A673 (cell line): ENCODE measurements at regions not wholly inside any gene's neighbourhood (a gene's known extent, or its start where the extent isn't known, plus 50 kb on each side); places are given as distances from the start of the nearest gene placed in this dataset.

Experiments
- BruUV-seq: library from RNA; stranded (reverse); fragments of 400-500 nt; replicated peaks from 2 replicates; lab custom pipeline; 2021; lab: Mats Ljungman, UMichigan
- CTCF ChIA-PET: fragments of 300-600 bp; sonication (Branson Sonifier 250); formaldehyde crosslinking; loops from one replicate; lab custom pipeline; 2022; ENCODE audit warnings: antibody characterized with exemption; lab: Charles Lee
- POLR2A ChIA-PET: fragments of 300-600 bp; sonication (Branson Sonifier 250); formaldehyde crosslinking; loops from one replicate; lab custom pipeline; 2022; ENCODE audit warnings: antibody characterized with exemption; ENCODE audit not compliant: low non-redundant PET; lab: Charles Lee
- DNase-seq: peaks from one replicate; pipeline ENCODE4 v3.0.0-alpha.2; 2015; ENCODE audit warnings: low spot score
- H3K27ac ChIP-seq: fragments of 200-600 bp; sonication (generic); 2 replicates; pipeline ENCODE4 v1.5.1; 2016; ENCODE audit warnings: mixed run types, low read depth, mild to moderate bottlenecking, mixed read lengths, antibody characterized with exemption, low read length; ENCODE audit not compliant: poor library complexity, severe bottlenecking
- H3K27me3 ChIP-seq: fragments of 200-600 bp; sonication (generic); replicated peaks from 2 replicates; pipeline ENCODE4 v1.6.1; 2017; ENCODE audit warnings: mixed run types, low read depth, mild to moderate bottlenecking, mixed read lengths, antibody characterized with exemption, low read length; ENCODE audit not compliant: insufficient read depth, poor library complexity
- H3K36me3 ChIP-seq: fragments of 200-600 bp; sonication (generic); 2 replicates; pipeline ENCODE4 v1.6.1; 2016; ENCODE audit warnings: mixed run types, mild to moderate bottlenecking, mixed read lengths, antibody characterized with exemption, low read length; ENCODE audit not compliant: insufficient read depth, poor library complexity, severe bottlenecking
- H3K4me1 ChIP-seq: fragments of 200-600 bp; sonication (generic); 2 replicates; pipeline ENCODE4 v1.6.1; 2017; ENCODE audit warnings: mixed run types, mild to moderate bottlenecking, mixed read lengths, antibody characterized with exemption, low read length; ENCODE audit not compliant: insufficient read depth, poor library complexity, severe bottlenecking
- H3K4me3 ChIP-seq: fragments of 200-600 bp; sonication (generic); 2 replicates; pipeline ENCODE4 v1.5.1; 2016; ENCODE audit warnings: low read depth, mixed run types, mild to moderate bottlenecking, mixed read lengths, low read length; ENCODE audit not compliant: poor library complexity, severe bottlenecking
- H3K9me3 ChIP-seq: fragments of 200-600 bp; sonication (generic); 2 replicates; pipeline ENCODE4 v1.6.1; 2016; ENCODE audit warnings: mixed run types, low read depth, mild to moderate bottlenecking, mixed read lengths, antibody characterized with exemption, low read length; ENCODE audit not compliant: poor library complexity, severe bottlenecking
- EZH2 ChIP-seq: fragments of 200-600 bp; sonication (generic); IDR thresholded peaks from 2 replicates; pipeline ENCODE4 v1.6.1; 2017; ENCODE audit warnings: borderline replicate concordance, low read depth, mild to moderate bottlenecking, mixed read lengths, antibody characterized with exemption, low read length; ENCODE audit not compliant: poor library complexity, severe bottlenecking
- intact Hi-C: fragments of 100-400 bp; cut with micrococcal nuclease; formaldehyde crosslinking; loops from one replicate; pipeline ENCODE4 v1.10.0; 2022; ENCODE audit not compliant: unreplicated experiment
- TF ChIP-seq, protein P1 (sequence below): fragments of 300-800, 200-600 bp; sonication (generic); conservative IDR thresholded peaks from 2 replicates; pipeline ENCODE4 v1.5.1; 2017; ENCODE audit warnings: low read depth, mild to moderate bottlenecking, antibody characterized with exemption, low read length, moderate library complexity, mixed read lengths

DNA sequence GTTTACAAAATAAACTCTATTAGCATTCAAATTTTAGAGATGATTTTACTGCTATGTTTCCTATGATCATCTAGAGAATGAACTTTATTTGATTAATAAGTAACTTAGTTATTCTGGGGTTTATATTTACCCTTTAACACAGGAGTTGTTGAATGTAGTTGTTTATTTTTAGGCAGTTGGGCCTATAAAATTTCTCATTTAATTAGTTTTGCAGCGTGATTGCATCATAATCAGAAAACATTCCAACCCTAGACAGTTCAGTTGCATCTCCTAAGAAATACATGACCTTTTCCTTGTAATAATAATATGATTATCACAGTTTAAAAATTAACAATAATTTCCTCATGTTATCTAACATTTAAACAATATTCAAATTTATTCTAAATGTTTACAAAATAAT, 224.7 kb upstream of the CDH7 start:
- BruUV-seq, result no TSS peak
- TF ChIP-seq, protein P1, sequence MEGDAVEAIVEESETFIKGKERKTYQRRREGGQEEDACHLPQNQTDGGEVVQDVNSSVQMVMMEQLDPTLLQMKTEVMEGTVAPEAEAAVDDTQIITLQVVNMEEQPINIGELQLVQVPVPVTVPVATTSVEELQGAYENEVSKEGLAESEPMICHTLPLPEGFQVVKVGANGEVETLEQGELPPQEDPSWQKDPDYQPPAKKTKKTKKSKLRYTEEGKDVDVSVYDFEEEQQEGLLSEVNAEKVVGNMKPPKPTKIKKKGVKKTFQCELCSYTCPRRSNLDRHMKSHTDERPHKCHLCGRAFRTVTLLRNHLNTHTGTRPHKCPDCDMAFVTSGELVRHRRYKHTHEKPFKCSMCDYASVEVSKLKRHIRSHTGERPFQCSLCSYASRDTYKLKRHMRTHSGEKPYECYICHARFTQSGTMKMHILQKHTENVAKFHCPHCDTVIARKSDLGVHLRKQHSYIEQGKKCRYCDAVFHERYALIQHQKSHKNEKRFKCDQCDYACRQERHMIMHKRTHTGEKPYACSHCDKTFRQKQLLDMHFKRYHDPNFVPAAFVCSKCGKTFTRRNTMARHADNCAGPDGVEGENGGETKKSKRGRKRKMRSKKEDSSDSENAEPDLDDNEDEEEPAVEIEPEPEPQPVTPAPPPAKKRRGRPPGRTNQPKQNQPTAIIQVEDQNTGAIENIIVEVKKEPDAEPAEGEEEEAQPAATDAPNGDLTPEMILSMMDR, result no peak
- TF ChIP-seq EZH2, result no peak

DNA sequence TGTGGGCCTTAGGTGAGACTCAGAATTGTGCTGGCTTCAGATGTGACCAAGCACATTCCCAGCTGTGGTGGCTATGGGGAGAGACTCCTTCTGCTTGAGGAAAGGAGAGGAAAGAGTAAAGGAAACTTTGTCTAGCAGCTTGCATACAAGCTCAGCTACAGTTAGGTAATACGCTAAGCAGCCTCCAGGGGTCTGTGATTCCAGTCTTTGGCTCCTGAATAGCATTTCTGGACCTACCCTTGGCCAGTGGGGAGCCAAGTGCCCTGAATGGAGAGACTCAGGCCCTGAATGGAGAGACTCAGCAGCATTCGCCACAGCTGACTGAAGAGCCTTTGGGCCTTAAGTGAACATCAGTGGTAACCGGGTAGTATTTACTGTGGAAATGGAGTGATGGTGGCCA, 227.4 kb upstream of the CDH7 start:
- DNase-seq, result no peak
- intact Hi-C loops, result no loop called here
- ChIA-PET POLR2A (no interaction called here), CTCF (no interaction called here)
- no peaks in the 10 kb centered on the region for H3K27me3 ChIP-seq
- no peak for TF ChIP-seq EZH2
- TF ChIP-seq, protein P1, result 0 out of 2 replicates have a peak, but pooled peaks have one; percentile 16
- BruUV-seq, result no TSS peak
- H3K4me3 ChIP-seq, result no peak overlapping the region
- H3K4me1 ChIP-seq, result peaks cover 9% of the 10 kb centered on the region
- H3K36me3 ChIP-seq, result no peaks in the 10 kb centered on the region
- no peaks in the 10 kb centered on the region for H3K9me3 ChIP-seq
- no peak overlapping the region for H3K27ac ChIP-seq

More for the DNA sequence above, 224.7 kb upstream of the CDH7 start:
- POLR2A ChIA-PET, result no interaction called here
- Histone ChIP-seq H3K9me3 (no peaks in the 10 kb centered on the region), H3K27ac (no peak overlapping the region), H3K4me3 (no peak overlapping the region), H3K27me3 (no peaks in the 10 kb centered on the region), H3K36me3 (no peaks in the 10 kb centered on the region), H3K4me1 (peaks cover 11% of the 10 kb centered on the region)
- no peak for DNase-seq
- CTCF ChIA-PET, result no interaction called here
- intact Hi-C loops, result no loop called here

DNA sequence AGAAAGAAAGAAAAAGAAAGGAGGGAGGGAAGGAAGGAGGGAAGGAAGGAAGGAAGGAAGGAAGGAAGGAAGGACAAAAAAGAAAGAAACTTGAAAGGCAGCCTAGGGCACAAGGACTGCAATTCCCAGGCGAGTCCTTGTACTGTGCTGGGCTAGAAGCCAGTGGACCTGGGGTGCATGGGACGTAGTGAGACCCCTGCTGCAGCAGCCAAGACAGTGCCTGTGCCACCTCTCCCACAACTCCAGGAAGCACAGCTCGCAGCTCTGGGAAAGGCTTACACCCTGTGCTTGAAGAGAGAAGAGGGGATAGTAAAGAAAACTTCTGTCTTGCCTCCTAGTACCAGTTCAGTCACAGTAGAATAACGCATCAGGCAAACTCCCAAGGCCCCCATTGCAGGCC, 227.9 kb upstream of the CDH7 start:
- CTCF ChIA-PET, result no interaction called here
- no TSS peak for BruUV-seq
- TF ChIP-seq, protein P1, result no peak
- no peak for TF ChIP-seq EZH2
- H3K4me3 ChIP-seq, result no peak overlapping the region
- no peaks in the 10 kb centered on the region for H3K36me3 ChIP-seq
- DNase-seq, result peak; percentile 39
- peaks cover 3% of the 10 kb centered on the region for H3K4me1 ChIP-seq
- H3K27ac ChIP-seq, result no peak overlapping the region
- POLR2A ChIA-PET, result no interaction called here
- no peaks in the 10 kb centered on the region for H3K9me3 ChIP-seq
- H3K27me3 ChIP-seq, result no peaks in the 10 kb centered on the region
- intact Hi-C loops, result no loop called here
